ENCODE measurements at regions not wholly inside any gene's neighbourhood (a gene's known extent, or its start where the extent isn't known, plus 50 kb on each side); places are given as distances from the start of the nearest gene placed in this dataset.

- no peak overlapping the region for H3K9ac ChIP-seq (ENCODE audit: control insufficient read depth, insufficient read depth, low read length)
- DNase-seq (ENCODE audit: low read depth, low spot score), result no peak
- H2AFZ ChIP-seq (ENCODE audit: control insufficient read depth, low read depth, low read length), result no peak overlapping the region
- BruUV-seq (replicated peaks), result no TSS peak
- TF ChIP-seq JUNB (IDR thresholded peaks at IDR 0.05), result no peak
- H4K20me1 ChIP-seq (ENCODE audit: control insufficient read depth, insufficient read depth), result no peaks in the 10 kb centered on the region
- ChIA-PET RAD21 (ENCODE audit: unreplicated experiment) (interaction anchor here (0.7 to 1.9 kb wide), 5 partner anchors 14 to 279 kb away, joined by 3 to 7 read pairs (median 3); no protein-coding TSS in a partner anchor), CTCF (interaction anchor here (0.8 to 4.4 kb wide), 13 partner anchors 9 to 276 kb away, joined by 3 to 21 read pairs (median 3); no protein-coding TSS in a partner anchor), POLR2A (no interaction called here), SMC1A (ENCODE audit: uncharacterized antibody, unreplicated experiment) (interaction anchor here (0.7 to 6.7 kb wide), 12 partner anchors 11 to 375 kb away, joined by 3 to 36 read pairs (median 4); no protein-coding TSS in a partner anchor)
- H3K9me3 ChIP-seq (replicated peaks; ENCODE audit: control insufficient read depth, insufficient read depth, low read length), result no peaks in the 10 kb centered on the region
- H3K27ac ChIP-seq (ENCODE audit: control insufficient read depth, insufficient read depth), result no peak overlapping the region
- H3K4me1 ChIP-seq (ENCODE audit: control insufficient read depth, insufficient read depth, low read length), result no peaks in the 10 kb centered on the region
- ATAC-seq, result no peak
- in situ Hi-C loops (cut with MboI), result no loop called here
- FAIRE-seq, result no peak
- no peak overlapping the region for H3K4me2 ChIP-seq (ENCODE audit: control insufficient read depth, insufficient read depth)
- no peaks in the 10 kb centered on the region for H3K36me3 ChIP-seq (ENCODE audit: control insufficient read depth in 2 of 2, insufficient read depth in 2 of 2, low read length in 1 of 2)
- 0% methylated on average over 3 of the region's 3 CpGs for WGBS (ENCODE audit: insufficient coverage, insufficient replicate concordance, low lambda C conversion rate, missing lambda C conversion rate)
- H3K4me3 ChIP-seq, result no peak overlapping the region
- H3K79me2 ChIP-seq (ENCODE audit: control insufficient read depth, insufficient read depth, low read length), result no peaks in the 10 kb centered on the region
- intact Hi-C loops (cut with micrococcal nuclease; ENCODE audit: unreplicated experiment), result no loop called here
- no peaks in the 10 kb centered on the region for H3K27me3 ChIP-seq (replicated peaks in 1 of 2; ENCODE audit: control insufficient read depth in 2 of 2, insufficient read depth in 2 of 2, low read length in 1 of 2)
Observed at GRCh38 chr13:69580255-69580654, 527.4 kb upstream of the ATXN8OS start.

- no peak overlapping the region for H3K27ac ChIP-seq (ENCODE audit: control insufficient read depth, insufficient read depth)
- ChIA-PET RAD21 (ENCODE audit: unreplicated experiment) (interaction anchor here (1.0 to 2.3 kb wide), 6 partner anchors 8 to 280 kb away, joined by 3 to 10 read pairs (median 4); no protein-coding TSS in a partner anchor), CTCF (interaction anchor here (0.6 to 4.4 kb wide), 14 partner anchors 10 to 281 kb away, joined by 3 to 21 read pairs (median 4); no protein-coding TSS in a partner anchor), SMC1A (ENCODE audit: uncharacterized antibody, unreplicated experiment) (interaction anchor here (0.8 to 6.7 kb wide), 10 partner anchors 10 to 376 kb away, joined by 3 to 36 read pairs (median 4); no protein-coding TSS in a partner anchor), POLR2A (no interaction called here)
- H3K36me3 ChIP-seq (ENCODE audit: control insufficient read depth in 2 of 2, insufficient read depth in 2 of 2, low read length in 1 of 2), result no peaks in the 10 kb centered on the region
- H2AFZ ChIP-seq (ENCODE audit: control insufficient read depth, low read depth, low read length), result no peak overlapping the region
- no peaks in the 10 kb centered on the region for H3K79me2 ChIP-seq (ENCODE audit: control insufficient read depth, insufficient read depth, low read length)
- ATAC-seq (peak; percentile 75), FAIRE-seq (no peak), DNase-seq (ENCODE audit: low read depth, low spot score) (no peak)
- intact Hi-C loops (cut with micrococcal nuclease; ENCODE audit: unreplicated experiment) (loop anchor here (2.0 to 5.0 kb wide), 2 partner anchors 42 to 277 kb away; no protein-coding TSS in a partner anchor), in situ Hi-C loops (cut with MboI) (no loop called here)
- BruUV-seq (replicated peaks), result no TSS peak
- H4K20me1 ChIP-seq (ENCODE audit: control insufficient read depth, insufficient read depth), result no peaks in the 10 kb centered on the region
- no peaks in the 10 kb centered on the region for H3K4me1 ChIP-seq (ENCODE audit: control insufficient read depth, insufficient read depth, low read length)
- H3K27me3 ChIP-seq (replicated peaks in 1 of 2; ENCODE audit: control insufficient read depth in 2 of 2, insufficient read depth in 2 of 2, low read length in 1 of 2), result no peaks in the 10 kb centered on the region
- H3K4me2 ChIP-seq (ENCODE audit: control insufficient read depth, insufficient read depth), result no peak overlapping the region
- H3K4me3 ChIP-seq, result no peak overlapping the region
- no peaks in the 10 kb centered on the region for H3K9me3 ChIP-seq (replicated peaks; ENCODE audit: control insufficient read depth, insufficient read depth, low read length)
- H3K9ac ChIP-seq (ENCODE audit: control insufficient read depth, insufficient read depth, low read length), result no peak overlapping the region
- TF ChIP-seq RAD21 (IDR thresholded peaks at IDR 0.05; ENCODE audit: insufficient read depth, low read depth, low read length) (peak; percentile 64), BHLHE40 (IDR thresholded peaks at IDR 0.05; ENCODE audit: borderline replicate concordance in 1 of 2, low read depth in 2 of 2, low read length in 1 of 2) (no peak), HDGF (IDR thresholded peaks at IDR 0.05) (no peak), SMC3 (IDR thresholded peaks at IDR 0.05; ENCODE audit: borderline replicate concordance, low read length) (peak; percentile 44; the same call in 1 of the 2 replicates), ZBED1 (IDR thresholded peaks at IDR 0.05; ENCODE audit: borderline replicate concordance) (no peak), CTCF (IDR thresholded peaks at IDR 0.05 in 2 of 3, conservative IDR thresholded peaks at IDR 0.05 in 1 of 3; ENCODE audit: control insufficient read depth in 2 of 3, extremely low read depth in 1 of 3, insufficient read depth in 1 of 3, low read depth in 3 of 3, low read length in 3 of 3) (peak in 2 of 3 experiments; percentile 7 to 46; a peak in 2 of 6 replicates)
- TF ChIP-seq, protein P1, sequence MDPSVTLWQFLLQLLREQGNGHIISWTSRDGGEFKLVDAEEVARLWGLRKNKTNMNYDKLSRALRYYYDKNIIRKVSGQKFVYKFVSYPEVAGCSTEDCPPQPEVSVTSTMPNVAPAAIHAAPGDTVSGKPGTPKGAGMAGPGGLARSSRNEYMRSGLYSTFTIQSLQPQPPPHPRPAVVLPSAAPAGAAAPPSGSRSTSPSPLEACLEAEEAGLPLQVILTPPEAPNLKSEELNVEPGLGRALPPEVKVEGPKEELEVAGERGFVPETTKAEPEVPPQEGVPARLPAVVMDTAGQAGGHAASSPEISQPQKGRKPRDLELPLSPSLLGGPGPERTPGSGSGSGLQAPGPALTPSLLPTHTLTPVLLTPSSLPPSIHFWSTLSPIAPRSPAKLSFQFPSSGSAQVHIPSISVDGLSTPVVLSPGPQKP (IDR thresholded peaks at IDR 0.05; ENCODE audit: low read depth, low read length), result no peak
- TF ChIP-seq, protein P2, sequence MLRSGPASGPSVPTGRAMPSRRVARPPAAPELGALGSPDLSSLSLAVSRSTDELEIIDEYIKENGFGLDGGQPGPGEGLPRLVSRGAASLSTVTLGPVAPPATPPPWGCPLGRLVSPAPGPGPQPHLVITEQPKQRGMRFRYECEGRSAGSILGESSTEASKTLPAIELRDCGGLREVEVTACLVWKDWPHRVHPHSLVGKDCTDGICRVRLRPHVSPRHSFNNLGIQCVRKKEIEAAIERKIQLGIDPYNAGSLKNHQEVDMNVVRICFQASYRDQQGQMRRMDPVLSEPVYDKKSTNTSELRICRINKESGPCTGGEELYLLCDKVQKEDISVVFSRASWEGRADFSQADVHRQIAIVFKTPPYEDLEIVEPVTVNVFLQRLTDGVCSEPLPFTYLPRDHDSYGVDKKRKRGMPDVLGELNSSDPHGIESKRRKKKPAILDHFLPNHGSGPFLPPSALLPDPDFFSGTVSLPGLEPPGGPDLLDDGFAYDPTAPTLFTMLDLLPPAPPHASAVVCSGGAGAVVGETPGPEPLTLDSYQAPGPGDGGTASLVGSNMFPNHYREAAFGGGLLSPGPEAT (IDR thresholded peaks at IDR 0.05; ENCODE audit: low read depth), result no peak
Observed at GRCh38 chr13:69579351-69579750, 528.3 kb upstream of the ATXN8OS start.
